ENCODE measurements at regions not wholly inside any gene's neighbourhood (a gene's known extent, or its start where the extent isn't known, plus 50 kb on each side); places are given as distances from the start of the nearest gene placed in this dataset.

- H3K27me3 Mint-ChIP-seq = peaks cover 0 to 9% (median 0%) of the 10 kb centered on the region in 5 donors
- peaks cover 0 to 12% (median 10%) of the 10 kb centered on the region in 7 donors for H3K4me1 Mint-ChIP-seq
- H3K36me3 Mint-ChIP-seq = no peaks in the 10 kb centered on the region
- no peaks in the 10 kb centered on the region for H3K9me3 ChIP-seq (ENCODE audit: control insufficient read depth in 2 of 3, low read length in 3 of 3)
- DNase-seq (no peak), ATAC-seq (no peak)
- peak overlapping the region in 1 of 9 donors; percentile 18 for H3K27ac Mint-ChIP-seq
- intact Hi-C loops (cut with micrococcal nuclease) = loop anchor here in 1 of 2 donors (10.0 kb wide), 1 partner anchor 829 kb away; no protein-coding TSS in a partner anchor
- no peaks in the 10 kb centered on the region for H3K9me3 Mint-ChIP-seq
- H3K27ac ChIP-seq (ENCODE audit: low read depth, low read length) = no peak overlapping the region
- no peaks in the 10 kb centered on the region for H3K36me3 ChIP-seq (ENCODE audit: control insufficient read depth in 2 of 3, insufficient read depth in 3 of 3, low read length in 3 of 3)
- ChIA-PET CTCF (no interaction called here), POLR2A (no interaction called here)
- H3K4me3 Mint-ChIP-seq = no peak overlapping the region
- H3K4me3 ChIP-seq (ENCODE audit: low read length) = no peak overlapping the region
- H3K27me3 ChIP-seq (ENCODE audit: control insufficient read depth in 2 of 2, insufficient read depth in 2 of 2, low read length in 2 of 2) = no peaks in the 10 kb centered on the region
- peaks cover 0 to 3% of the 10 kb centered on the region in 2 donors for H3K4me1 ChIP-seq (ENCODE audit: control insufficient read depth in 2 of 2, insufficient read depth in 2 of 2, low read length in 2 of 2)
Observed at GRCh38 chr7:24403557-24403956, 119.6 kb downstream of the NPY start.

DNA sequence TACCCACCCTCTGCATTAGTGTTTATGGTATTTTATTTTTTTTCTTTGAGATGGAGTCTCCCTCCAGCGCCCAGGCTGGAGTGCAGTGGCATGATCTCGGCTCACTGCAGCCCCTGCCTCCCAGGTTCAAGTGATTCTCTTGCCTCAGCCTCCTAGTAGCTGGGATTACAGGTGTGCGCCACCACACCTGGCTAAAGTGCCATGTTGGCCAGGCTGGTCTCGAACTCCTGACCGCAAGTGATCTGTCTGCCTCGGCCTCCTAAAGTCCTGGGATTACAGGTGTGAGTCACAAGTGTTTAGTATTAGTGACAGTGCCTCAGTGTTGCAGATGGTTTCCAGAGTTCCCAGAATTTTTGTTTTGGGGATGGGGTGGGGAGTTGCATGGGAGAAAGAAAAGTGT is 120.3 kb downstream of the NPY start:
- DNase-seq (no peak), ATAC-seq (no peak)
- no peak overlapping the region for H3K4me3 ChIP-seq (ENCODE audit: low read length)
- CTCF ChIA-PET = no interaction called here
- H3K9me3 ChIP-seq (ENCODE audit: control insufficient read depth in 2 of 3, low read length in 3 of 3) = no peaks in the 10 kb centered on the region
- Mint-ChIP-seq H3K4me3 (no peak overlapping the region), H3K27me3 (peaks cover 0 to 9% (median 0%) of the 10 kb centered on the region in 5 donors), H3K27ac (no peak overlapping the region), H3K9me3 (no peaks in the 10 kb centered on the region), H3K36me3 (no peaks in the 10 kb centered on the region), H3K4me1 (peaks cover 0 to 12% (median 10%) of the 10 kb centered on the region in 7 donors)
- no peaks in the 10 kb centered on the region for H3K27me3 ChIP-seq (ENCODE audit: control insufficient read depth in 2 of 2, insufficient read depth in 2 of 2, low read length in 2 of 2)
- H3K4me1 ChIP-seq (ENCODE audit: control insufficient read depth in 2 of 2, insufficient read depth in 2 of 2, low read length in 2 of 2) = peaks cover 0 to 3% of the 10 kb centered on the region in 2 donors
- POLR2A ChIA-PET = no interaction called here
- intact Hi-C loops (cut with micrococcal nuclease) = loop anchor here in 1 of 2 donors (10.0 kb wide), 1 partner anchor 830 kb away; no protein-coding TSS in a partner anchor
- H3K36me3 ChIP-seq (ENCODE audit: control insufficient read depth in 2 of 3, insufficient read depth in 3 of 3, low read length in 3 of 3) = no peaks in the 10 kb centered on the region
- H3K27ac ChIP-seq (ENCODE audit: low read depth, low read length) = no peak overlapping the region

DNA sequence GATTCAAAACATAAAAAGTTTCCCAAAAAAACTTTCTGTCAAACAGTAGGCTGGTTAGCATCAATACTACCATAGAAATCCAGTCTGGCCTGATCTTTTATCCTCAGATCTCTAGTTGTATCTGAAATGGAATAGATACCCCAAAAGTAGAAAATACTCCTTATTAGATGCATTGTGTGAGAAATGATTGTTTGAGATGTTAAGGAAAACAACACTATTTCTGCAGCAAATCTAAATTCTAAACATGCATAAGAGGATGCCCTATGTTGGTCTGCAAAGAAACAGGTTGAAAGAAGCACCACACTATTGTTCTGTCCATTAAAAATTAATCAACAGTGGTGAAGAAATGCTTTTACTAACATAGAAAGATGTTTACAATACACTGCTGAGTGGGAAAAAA is 121.0 kb downstream of the NPY start:
- H3K27ac ChIP-seq (ENCODE audit: low read depth, low read length) = no peak overlapping the region
- H3K4me3 Mint-ChIP-seq = no peak overlapping the region
- no peaks in the 10 kb centered on the region for H3K27me3 ChIP-seq (ENCODE audit: control insufficient read depth in 2 of 2, insufficient read depth in 2 of 2, low read length in 2 of 2)
- no peak overlapping the region for H3K27ac Mint-ChIP-seq
- H3K4me1 Mint-ChIP-seq = peaks cover 0 to 12% (median 10%) of the 10 kb centered on the region in 7 donors
- POLR2A ChIA-PET = no interaction called here
- H3K9me3 ChIP-seq (ENCODE audit: control insufficient read depth in 2 of 3, low read length in 3 of 3) = no peaks in the 10 kb centered on the region
- H3K4me3 ChIP-seq (ENCODE audit: low read length) = no peak overlapping the region
- peaks cover 0 to 3% of the 10 kb centered on the region in 2 donors for H3K4me1 ChIP-seq (ENCODE audit: control insufficient read depth in 2 of 2, insufficient read depth in 2 of 2, low read length in 2 of 2)
- H3K27me3 Mint-ChIP-seq = peaks cover 0 to 9% (median 0%) of the 10 kb centered on the region in 5 donors
- no peaks in the 10 kb centered on the region for H3K36me3 Mint-ChIP-seq
- intact Hi-C loops (cut with micrococcal nuclease) = loop anchor here in 1 of 2 donors (10.0 kb wide), 1 partner anchor 830 kb away; no protein-coding TSS in a partner anchor
- CTCF ChIA-PET = no interaction called here
- no peaks in the 10 kb centered on the region for H3K9me3 Mint-ChIP-seq
- DNase-seq (no peak), ATAC-seq (no peak)
- no peaks in the 10 kb centered on the region for H3K36me3 ChIP-seq (ENCODE audit: control insufficient read depth in 2 of 3, insufficient read depth in 3 of 3, low read length in 3 of 3)

- no peaks in the 10 kb centered on the region for H3K9me3 ChIP-seq (ENCODE audit: control insufficient read depth in 2 of 3, low read length in 3 of 3)
- Mint-ChIP-seq H3K27me3 (peaks cover 0 to 9% (median 0%) of the 10 kb centered on the region in 5 donors), H3K36me3 (no peaks in the 10 kb centered on the region), H3K27ac (peak overlapping the region in 1 of 9 donors; percentile 39), H3K4me1 (peaks cover 0 to 12% (median 10%) of the 10 kb centered on the region in 7 donors), H3K9me3 (no peaks in the 10 kb centered on the region), H3K4me3 (no peak overlapping the region)
- intact Hi-C loops (cut with micrococcal nuclease) = loop anchor here in 1 of 2 donors (10.0 kb wide), 1 partner anchor 831 kb away; no protein-coding TSS in a partner anchor
- no peaks in the 10 kb centered on the region for H3K36me3 ChIP-seq (ENCODE audit: control insufficient read depth in 2 of 3, insufficient read depth in 3 of 3, low read length in 3 of 3)
- CTCF ChIA-PET = no interaction called here
- POLR2A ChIA-PET = interaction anchor here (0.6 kb wide), 1 partner anchor 184 kb away, joined by 3 read pairs; no protein-coding TSS in a partner anchor
- no peaks in the 10 kb centered on the region for H3K27me3 ChIP-seq (ENCODE audit: control insufficient read depth in 2 of 2, insufficient read depth in 2 of 2, low read length in 2 of 2)
- no peak overlapping the region for H3K4me3 ChIP-seq (ENCODE audit: low read length)
- H3K27ac ChIP-seq (ENCODE audit: low read depth, low read length) = no peak overlapping the region
- DNase-seq (peak in 1 of 9 donors; percentile 3), ATAC-seq (peak; percentile 51)
- H3K4me1 ChIP-seq (ENCODE audit: control insufficient read depth in 2 of 2, insufficient read depth in 2 of 2, low read length in 2 of 2) = peaks cover 0 to 3% of the 10 kb centered on the region in 2 donors
Observed at GRCh38 chr7:24406053-24406788, 122.2 kb downstream of the NPY start.

DNA sequence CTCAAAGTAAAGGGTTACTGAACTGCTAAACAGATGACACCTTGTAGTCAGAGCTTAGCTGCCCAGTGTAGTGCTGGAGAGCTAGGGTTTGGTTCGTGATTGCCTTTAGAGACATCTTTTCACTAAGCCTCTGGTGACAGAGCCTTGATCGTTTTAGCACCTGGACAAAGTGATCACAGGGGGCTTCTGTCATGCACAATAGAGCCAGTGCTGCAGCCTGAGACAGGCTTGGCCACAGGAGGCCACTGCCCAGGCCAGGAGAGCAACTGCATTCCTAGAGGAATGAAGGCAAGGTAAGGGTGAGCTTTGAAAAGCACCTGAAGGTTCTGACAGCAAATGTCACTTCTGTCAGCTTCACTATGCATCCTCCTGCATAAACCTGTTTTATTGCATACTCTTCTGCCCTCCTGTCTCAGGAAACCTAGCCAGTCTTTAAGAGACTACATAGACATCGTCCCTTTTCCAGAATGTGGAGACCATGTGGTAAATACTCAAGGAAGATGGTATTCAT is 122.9 kb downstream of the NPY start:
- ChIA-PET POLR2A (interaction anchor here (0.6 kb wide), 1 partner anchor 184 kb away, joined by 3 read pairs; no protein-coding TSS in a partner anchor), CTCF (interaction anchor here (0.7 kb wide), 1 partner anchor 180 kb away, joined by 3 read pairs; no protein-coding TSS in a partner anchor)
- DNase-seq = no peak
- H3K9me3 ChIP-seq (ENCODE audit: control insufficient read depth in 2 of 3, low read length in 3 of 3) = no peaks in the 10 kb centered on the region
- Mint-ChIP-seq H3K9me3 (peaks cover 0 to under 1% (median 0%) of the 10 kb centered on the region in 11 donors), H3K4me3 (no peak overlapping the region), H3K27me3 (peaks cover 0 to 9% (median 4%) of the 10 kb centered on the region in 5 donors), H3K36me3 (no peaks in the 10 kb centered on the region), H3K4me1 (peaks cover 0 to 12% (median 8%) of the 10 kb centered on the region in 7 donors), H3K27ac (no peak overlapping the region)
- no peaks in the 10 kb centered on the region for H3K36me3 ChIP-seq (ENCODE audit: control insufficient read depth in 2 of 3, insufficient read depth in 3 of 3, low read length in 3 of 3)
- H3K27ac ChIP-seq (ENCODE audit: low read depth, low read length) = no peak overlapping the region
- intact Hi-C loops (cut with micrococcal nuclease) = loop anchor here in 1 of 2 donors (10.0 kb wide), 1 partner anchor 832 kb away; no protein-coding TSS in a partner anchor
- ATAC-seq = no peak
- no peak overlapping the region for H3K4me3 ChIP-seq (ENCODE audit: low read length)
- H3K27me3 ChIP-seq (ENCODE audit: control insufficient read depth in 2 of 2, insufficient read depth in 2 of 2, low read length in 2 of 2) = no peaks in the 10 kb centered on the region
- H3K4me1 ChIP-seq (ENCODE audit: control insufficient read depth in 2 of 2, insufficient read depth in 2 of 2, low read length in 2 of 2) = peaks cover 0 to 3% of the 10 kb centered on the region in 2 donors

- CTCF ChIA-PET = interaction anchor here (0.6 kb wide), 1 partner anchor 1206 kb away, joined by 3 read pairs; no protein-coding TSS in a partner anchor
- no peak overlapping the region for H3K27ac ChIP-seq (ENCODE audit: low read depth, low read length)
Observed at GRCh38 chr7:24407965-24408364, 124.0 kb downstream of the NPY start.

More at GRCh38 chr7:24407965-24408364, 124.0 kb downstream of the NPY start:
- POLR2A ChIA-PET = no interaction called here
- Mint-ChIP-seq H3K4me3 (no peak overlapping the region), H3K9me3 (peaks cover 0 to 7% (median 0%) of the 10 kb centered on the region in 11 donors), H3K27ac (no peak overlapping the region), H3K36me3 (no peaks in the 10 kb centered on the region), H3K27me3 (peaks cover 4 to 14% (median 5%) of the 10 kb centered on the region in 5 donors), H3K4me1 (peaks cover 0 to 12% (median 7%) of the 10 kb centered on the region in 7 donors)
- Histone ChIP-seq H3K4me3 (ENCODE audit: low read length) (no peak overlapping the region), H3K9me3 (ENCODE audit: control insufficient read depth in 2 of 3, low read length in 3 of 3) (no peaks in the 10 kb centered on the region), H3K36me3 (ENCODE audit: control insufficient read depth in 2 of 3, insufficient read depth in 3 of 3, low read length in 3 of 3) (no peaks in the 10 kb centered on the region), H3K4me1 (ENCODE audit: control insufficient read depth in 2 of 2, insufficient read depth in 2 of 2, low read length in 2 of 2) (peaks cover 0 to 3% of the 10 kb centered on the region in 2 donors), H3K27me3 (ENCODE audit: control insufficient read depth in 2 of 2, insufficient read depth in 2 of 2, low read length in 2 of 2) (no peaks in the 10 kb centered on the region)
- no peak for ATAC-seq
- DNase-seq = no peak
- intact Hi-C loops (cut with micrococcal nuclease) = loop anchor here in 1 of 2 donors (10.0 kb wide), 1 partner anchor 833 kb away; no protein-coding TSS in a partner anchor

Data from naive thymus-derived CD4-positive, alpha-beta T cell (primary cell).